ENCODE measurements at regions not wholly inside any gene's neighbourhood (a gene's known extent, or its start where the extent isn't known, plus 50 kb on each side); places are given as distances from the start of the nearest gene placed in this dataset.

DNA sequence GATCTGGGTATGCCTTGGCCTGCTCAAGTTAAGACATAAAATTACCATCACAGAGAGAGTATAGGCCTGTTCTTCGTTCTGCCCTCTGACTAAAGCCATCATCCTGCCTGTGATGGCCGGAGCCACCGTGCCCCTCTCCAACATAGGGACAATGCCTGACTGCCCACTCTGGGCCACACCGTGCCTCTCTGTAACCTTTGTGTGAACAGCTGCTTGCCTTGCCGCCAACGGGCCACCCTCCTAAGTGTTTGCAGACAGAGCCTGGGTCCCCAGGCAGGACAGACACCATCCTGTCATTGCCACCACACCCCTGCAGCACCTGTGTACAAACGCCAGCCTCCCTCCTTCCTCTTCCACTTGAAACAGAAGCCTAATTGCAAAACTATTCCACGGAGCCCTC, 298.7 kb upstream of the TENM3 start:
- TF ChIP-seq, protein P1, sequence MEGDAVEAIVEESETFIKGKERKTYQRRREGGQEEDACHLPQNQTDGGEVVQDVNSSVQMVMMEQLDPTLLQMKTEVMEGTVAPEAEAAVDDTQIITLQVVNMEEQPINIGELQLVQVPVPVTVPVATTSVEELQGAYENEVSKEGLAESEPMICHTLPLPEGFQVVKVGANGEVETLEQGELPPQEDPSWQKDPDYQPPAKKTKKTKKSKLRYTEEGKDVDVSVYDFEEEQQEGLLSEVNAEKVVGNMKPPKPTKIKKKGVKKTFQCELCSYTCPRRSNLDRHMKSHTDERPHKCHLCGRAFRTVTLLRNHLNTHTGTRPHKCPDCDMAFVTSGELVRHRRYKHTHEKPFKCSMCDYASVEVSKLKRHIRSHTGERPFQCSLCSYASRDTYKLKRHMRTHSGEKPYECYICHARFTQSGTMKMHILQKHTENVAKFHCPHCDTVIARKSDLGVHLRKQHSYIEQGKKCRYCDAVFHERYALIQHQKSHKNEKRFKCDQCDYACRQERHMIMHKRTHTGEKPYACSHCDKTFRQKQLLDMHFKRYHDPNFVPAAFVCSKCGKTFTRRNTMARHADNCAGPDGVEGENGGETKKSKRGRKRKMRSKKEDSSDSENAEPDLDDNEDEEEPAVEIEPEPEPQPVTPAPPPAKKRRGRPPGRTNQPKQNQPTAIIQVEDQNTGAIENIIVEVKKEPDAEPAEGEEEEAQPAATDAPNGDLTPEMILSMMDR (conservative IDR thresholded peaks at IDR 0.05; ENCODE audit: low read depth, low read length), result no peak
- TF ChIP-seq CHD1 (IDR thresholded peaks at IDR 0.05; ENCODE audit: low read depth, low read length) (no peak), SMC3 (IDR thresholded peaks at IDR 0.05; ENCODE audit: low read depth, low read length) (no peak), POLR2A (IDR thresholded peaks at IDR 0.05; ENCODE audit: low read depth, low read length) (no peak)

Data from IMR-90 (cell line).